Brain microvascular endothelial cell (primary cell): ENCODE measurements at regions not wholly inside any gene's neighbourhood (a gene's known extent, or its start where the extent isn't known, plus 50 kb on each side); places are given as distances from the start of the nearest gene placed in this dataset.

Experiments
- DNase-seq: peaks from one replicate; pipeline ENCODE4 v3.0.0-alpha.2; 2020
- H3K27ac ChIP-seq: fragments of 250-450 bp; sonication (Bioruptor Pico); 2 replicates; pipeline ENCODE4 v1.5.1; 2020; ENCODE audit warnings: mild to moderate bottlenecking, moderate library complexity
- H3K27me3 ChIP-seq: fragments of 250-450 bp; sonication (Bioruptor Pico); replicated peaks from 2 replicates; pipeline ENCODE4 v1.5.1; 2020; ENCODE audit warnings: mild to moderate bottlenecking
- H3K36me3 ChIP-seq: fragments of 250-450 bp; sonication (Bioruptor Pico); replicated peaks from 2 replicates; pipeline ENCODE4 v1.5.1; 2020; ENCODE audit warnings: mild to moderate bottlenecking
- H3K4me3 ChIP-seq: 2 replicates; pipeline ENCODE4 v1.5.1; 2011; ENCODE audit warnings: low read depth, mild to moderate bottlenecking, control low read depth, low read length, moderate library complexity
- CTCF ChIP-seq: IDR thresholded peaks from 2 replicates; pipeline ENCODE4 v1.5.1; 2011; ENCODE audit warnings: low read depth, mild to moderate bottlenecking, moderate library complexity, low read length, control low read depth, inconsistent platforms; ENCODE audit errors: missing control alignments
- in situ Hi-C: cut with HindIII; loops from 2 replicates; pipeline ENCODE4 v1.10.0; 2017; ENCODE audit warnings: low sequenced_read_pairs, low pct_ligation_motif_present

GRCh38 chr10:46233181-46233580 lies 53.6 kb upstream of the ANTXRL start:
- no peak for TF ChIP-seq CTCF
- in situ Hi-C loops, result no loop called here
- H3K27ac ChIP-seq, result no peak overlapping the region
- H3K27me3 ChIP-seq, result no peaks in the 10 kb centered on the region
- no peak for DNase-seq
- no peak overlapping the region for H3K4me3 ChIP-seq
- no peaks in the 10 kb centered on the region for H3K36me3 ChIP-seq

DNA sequence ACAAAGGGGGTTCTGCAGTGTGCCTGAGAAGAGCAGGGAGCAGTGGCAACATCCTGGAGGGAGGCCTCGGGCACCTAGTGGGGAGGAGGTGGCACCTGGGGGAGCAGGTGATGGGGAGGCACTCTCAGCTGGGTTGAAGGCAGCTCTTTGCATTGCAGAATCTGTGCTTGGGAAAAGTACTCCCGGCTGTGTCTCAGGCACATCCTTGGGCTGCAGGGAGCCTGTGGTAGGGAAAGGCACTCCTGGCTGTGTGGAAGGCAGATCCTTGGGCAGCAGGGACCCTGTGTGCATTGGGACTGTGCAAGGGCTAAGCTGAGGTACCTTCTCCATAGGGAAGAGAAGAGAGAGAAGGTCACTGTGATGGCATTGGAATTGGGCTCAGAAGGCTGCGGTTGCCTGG lies 52.8 kb upstream of the ANTXRL start:
- no peak for TF ChIP-seq CTCF
- DNase-seq, result no peak
- in situ Hi-C loops, result no loop called here

GRCh38 chr10:46234431-46235060 lies 52.3 kb upstream of the ANTXRL start:
- peaks cover 2% of the 10 kb centered on the region for H3K27me3 ChIP-seq
- TF ChIP-seq CTCF, result no peak
- no peak overlapping the region for H3K27ac ChIP-seq
- DNase-seq, result no peak
- no peak overlapping the region for H3K4me3 ChIP-seq
- H3K36me3 ChIP-seq, result no peaks in the 10 kb centered on the region
- in situ Hi-C loops, result no loop called here

More for the DNA sequence above, 52.8 kb upstream of the ANTXRL start:
- no peaks in the 10 kb centered on the region for H3K27me3 ChIP-seq
- no peaks in the 10 kb centered on the region for H3K36me3 ChIP-seq
- no peak overlapping the region for H3K4me3 ChIP-seq
- H3K27ac ChIP-seq, result no peak overlapping the region

- peaks cover 2% of the 10 kb centered on the region for H3K27me3 ChIP-seq
- no peak overlapping the region for H3K4me3 ChIP-seq
- H3K27ac ChIP-seq, result no peak overlapping the region
- TF ChIP-seq CTCF, result no peak
- H3K36me3 ChIP-seq, result no peaks in the 10 kb centered on the region
- in situ Hi-C loops, result no loop called here
- DNase-seq, result no peak
Measured at GRCh38 chr10:46235705-46236545, 50.9 kb upstream of the ANTXRL start.

DNA sequence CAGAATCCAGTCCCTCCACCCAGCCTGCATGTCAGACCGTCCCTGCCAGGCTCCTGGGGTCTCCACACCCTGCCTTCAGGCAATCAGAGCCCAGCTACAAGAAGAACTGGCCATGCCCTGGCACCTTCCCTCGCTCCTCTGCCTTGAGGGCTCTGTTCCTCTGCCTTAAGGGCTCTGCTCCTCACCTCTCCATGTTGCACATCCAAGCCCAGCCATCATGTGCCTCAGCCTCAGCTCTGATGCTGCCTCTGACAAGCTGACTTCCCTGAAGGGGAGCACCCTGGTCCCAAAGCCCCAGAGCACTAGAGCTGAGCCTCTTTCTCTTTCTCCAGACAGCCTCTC lies 50.3 kb upstream of the ANTXRL start:
- H3K4me3 ChIP-seq, result no peak overlapping the region
- no peaks in the 10 kb centered on the region for H3K36me3 ChIP-seq
- DNase-seq, result no peak
- no peak for TF ChIP-seq CTCF
- H3K27me3 ChIP-seq, result peaks cover 2% of the 10 kb centered on the region
- in situ Hi-C loops, result no loop called here
- H3K27ac ChIP-seq, result no peak overlapping the region
